Tibial nerve (tissue), 4 donors: ENCODE measurements at regions not wholly inside any gene's neighbourhood (a gene's known extent, or its start where the extent isn't known, plus 50 kb on each side); places are given as distances from the start of the nearest gene placed in this dataset.

Experiments used
- DNase-seq, 2 donors: peaks; one replicate each; pipeline ENCODE4 v3.0.0-alpha.2; 2019; ENCODE audit warnings: low spot score in 2 of 2
- H3K27ac ChIP-seq, 4 donors: fragments of 200-600 bp; sonication (generic) in 3 of 4; one replicate each; pipeline ENCODE4 v1.5.1; 2017 to 2019; ENCODE audit warnings: mild to moderate bottlenecking in 1 of 4
- H3K27me3 ChIP-seq, 2 donors: fragments of 200-600 bp; sonication (generic) in 1 of 2; one replicate each; pipeline versions ENCODE4 v1.5.1 to v1.6.0; 2017 to 2019
- H3K36me3 ChIP-seq, 3 donors: fragments of 200-600 bp; sonication (generic); one replicate each; pipeline ENCODE4 v1.5.1; 2018 to 2019
- H3K4me1 ChIP-seq, 4 donors: fragments of 200-600 bp; sonication (generic) in 3 of 4; one replicate each; pipeline ENCODE4 v1.5.1; 2017 to 2019
- H3K4me3 ChIP-seq, 4 donors: fragments of 200-600 bp; sonication (generic) in 3 of 4; one replicate each; pipeline ENCODE4 v1.5.1; 2017 to 2019; ENCODE audit warnings: mild to moderate bottlenecking in 1 of 4, moderate library complexity in 1 of 4
- H3K9me3 ChIP-seq, 4 donors: fragments of 200-600 bp; sonication (generic) in 3 of 4; one replicate each; pipeline ENCODE4 v1.5.1; 2017 to 2019
- CTCF ChIP-seq, 5 experiments: fragments of 200-600 bp in 3 of 5; fragments of 450-650 bp in 2 of 5; sonication (generic) in 3 of 5; IDR thresholded peaks; one replicate each; pipeline ENCODE4 v1.5.1; 2016 to 2019; ENCODE audit warnings: antibody characterized with exemption in 5 of 5, mild to moderate bottlenecking in 3 of 5, moderate library complexity in 2 of 5
- EP300 ChIP-seq, 2 donors: sonication (generic); formaldehyde crosslinking; IDR thresholded peaks; one replicate each; pipeline ENCODE4 v1.6.1; 2017; ENCODE audit warnings: antibody characterized with exemption in 2 of 2, mild to moderate bottlenecking in 1 of 2
- POLR2A ChIP-seq, 2 donors: fragments of 450-650 bp; IDR thresholded peaks; one replicate each; pipeline ENCODE4 v1.6.1; 2017; ENCODE audit warnings: antibody characterized with exemption in 2 of 2, mild to moderate bottlenecking in 2 of 2, moderate library complexity in 2 of 2
- WGBS, 2 donors: methylation state at CpG; one replicate each; pipeline ENCODE4 v1.1.5; 2018; 5-methylcytosine and 5-hydroxymethylcytosine counted together

GRCh38 chr18:75735291-75735690, 307.8 kb upstream of the SMIM21 start:
- TF ChIP-seq CTCF (IDR thresholded peaks at IDR 0.05) (no peak), POLR2A (IDR thresholded peaks at IDR 0.05) (no peak), EP300 (IDR thresholded peaks at IDR 0.05) (no peak)
- WGBS, 2 donors, result 96 to 100% methylated on average over 2 of the region's 2 CpGs

GRCh38 chr18:75730249-75730648, 302.7 kb upstream of the SMIM21 start:
- Histone ChIP-seq H3K27me3 (no peaks in the 10 kb centered on the region), H3K4me3 (no peak overlapping the region), H3K27ac (no peak overlapping the region), H3K4me1 (no peaks in the 10 kb centered on the region), H3K9me3 (no peaks in the 10 kb centered on the region), H3K36me3 (no peaks in the 10 kb centered on the region)
- WGBS, 2 donors, result 24 to 34% methylated on average over 5 of the region's 5 CpGs
- TF ChIP-seq POLR2A (IDR thresholded peaks at IDR 0.05) (no peak), CTCF (IDR thresholded peaks at IDR 0.05) (no peak), EP300 (IDR thresholded peaks at IDR 0.05) (no peak)
- no peak for DNase-seq

More at GRCh38 chr18:75735291-75735690, 307.8 kb upstream of the SMIM21 start:
- H3K27ac ChIP-seq, result no peak overlapping the region
- peaks cover 0 to 14% (median 0%) of the 10 kb centered on the region in 4 donors for H3K9me3 ChIP-seq
- H3K4me1 ChIP-seq, result no peaks in the 10 kb centered on the region
- DNase-seq, result no peak
- H3K27me3 ChIP-seq, result no peaks in the 10 kb centered on the region
- H3K36me3 ChIP-seq, result no peaks in the 10 kb centered on the region
- H3K4me3 ChIP-seq, result no peak overlapping the region

- Histone ChIP-seq H3K9me3 (no peaks in the 10 kb centered on the region), H3K27me3 (no peaks in the 10 kb centered on the region), H3K4me3 (no peak overlapping the region), H3K4me1 (no peaks in the 10 kb centered on the region), H3K36me3 (no peaks in the 10 kb centered on the region), H3K27ac (no peak overlapping the region)
- WGBS, 2 donors, result 86 to 89% methylated on average over 7 of the region's 7 CpGs
- no peak for DNase-seq
- TF ChIP-seq EP300 (IDR thresholded peaks at IDR 0.05) (no peak), CTCF (IDR thresholded peaks at IDR 0.05) (no peak), POLR2A (IDR thresholded peaks at IDR 0.05) (no peak)
Observed at GRCh38 chr18:75728621-75729020, 301.1 kb upstream of the SMIM21 start.

GRCh38 chr18:75727456-75727855, 300.0 kb upstream of the SMIM21 start:
- Histone ChIP-seq H3K36me3 (no peaks in the 10 kb centered on the region), H3K27me3 (no peaks in the 10 kb centered on the region), H3K9me3 (no peaks in the 10 kb centered on the region), H3K4me3 (no peak overlapping the region), H3K27ac (no peak overlapping the region), H3K4me1 (no peaks in the 10 kb centered on the region)
- no peak for TF ChIP-seq POLR2A (IDR thresholded peaks at IDR 0.05)
- peak in 4 of 5 experiments; percentile 9 to 53 (median 32) for TF ChIP-seq CTCF (IDR thresholded peaks at IDR 0.05)
- no peak for TF ChIP-seq EP300 (IDR thresholded peaks at IDR 0.05)
- peak in 1 of 2 donors; percentile 44 for DNase-seq
- 59 to 72% methylated on average over 7 of the region's 7 CpGs for WGBS, 2 donors

- Histone ChIP-seq H3K27me3 (no peaks in the 10 kb centered on the region), H3K4me3 (no peak overlapping the region), H3K4me1 (no peaks in the 10 kb centered on the region), H3K27ac (no peak overlapping the region), H3K36me3 (no peaks in the 10 kb centered on the region), H3K9me3 (no peaks in the 10 kb centered on the region)
- no peak for TF ChIP-seq EP300 (IDR thresholded peaks at IDR 0.05)
- no peak for TF ChIP-seq CTCF (IDR thresholded peaks at IDR 0.05)
- TF ChIP-seq POLR2A (IDR thresholded peaks at IDR 0.05), result no peak
- no peak for DNase-seq
- 58 to 59% methylated on average over 10 of the region's 10 CpGs for WGBS, 2 donors
Observed at GRCh38 chr18:75723521-75724340, 296.2 kb upstream of the SMIM21 start.
